SK-N-SH (cell line): ENCODE measurements at regions not wholly inside any gene's neighbourhood (a gene's known extent, or its start where the extent isn't known, plus 50 kb on each side); places are given as distances from the start of the nearest gene placed in this dataset.

Source experiments
- ELF1 ChIP-seq: IDR thresholded peaks from 2 replicates; pipeline ENCODE4 v1.4.0; 2012
- EZH2phosphoT487 ChIP-seq: fragments of 200-600 bp; sonication (generic); IDR thresholded peaks from 2 replicates; pipeline ENCODE4 v1.6.1; 2017; ENCODE audit warnings: low read depth, mixed run types, mild to moderate bottlenecking, antibody characterized with exemption, moderate library complexity, borderline replicate concordance
- POLR2AphosphoS5 ChIP-seq: IDR thresholded peaks from 2 replicates; pipeline ENCODE4 v1.6.1; 2012; ENCODE audit warnings: low read depth, low read length
- TF ChIP-seq, protein P1 (sequence below): fragments of 200-600 bp; sonication (generic); IDR thresholded peaks from 2 replicates; pipeline ENCODE4 v1.6.1; 2017; ENCODE audit warnings: antibody characterized with exemption, mild to moderate bottlenecking, moderate library complexity

DNA sequence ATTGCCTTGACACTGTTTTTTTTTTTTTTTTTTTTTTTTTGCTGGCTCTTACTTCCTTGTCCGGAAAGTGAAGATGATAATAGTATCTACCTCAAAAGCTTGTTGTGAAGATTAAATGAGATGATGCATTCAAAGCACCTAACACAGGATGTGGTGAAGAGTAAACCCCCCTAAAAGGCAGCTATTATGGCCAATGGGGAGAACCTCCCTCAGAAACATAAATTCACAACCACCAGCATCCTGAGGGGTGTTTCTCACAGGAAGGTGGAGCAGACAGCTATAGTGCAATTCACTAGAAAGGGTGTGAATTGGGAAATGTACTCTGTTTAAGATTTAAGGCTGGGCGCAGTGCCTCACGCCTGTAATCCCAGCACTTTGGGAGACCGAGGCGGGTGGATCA lies 85.4 kb upstream of the CRY1 start:
- TF ChIP-seq, protein P1, sequence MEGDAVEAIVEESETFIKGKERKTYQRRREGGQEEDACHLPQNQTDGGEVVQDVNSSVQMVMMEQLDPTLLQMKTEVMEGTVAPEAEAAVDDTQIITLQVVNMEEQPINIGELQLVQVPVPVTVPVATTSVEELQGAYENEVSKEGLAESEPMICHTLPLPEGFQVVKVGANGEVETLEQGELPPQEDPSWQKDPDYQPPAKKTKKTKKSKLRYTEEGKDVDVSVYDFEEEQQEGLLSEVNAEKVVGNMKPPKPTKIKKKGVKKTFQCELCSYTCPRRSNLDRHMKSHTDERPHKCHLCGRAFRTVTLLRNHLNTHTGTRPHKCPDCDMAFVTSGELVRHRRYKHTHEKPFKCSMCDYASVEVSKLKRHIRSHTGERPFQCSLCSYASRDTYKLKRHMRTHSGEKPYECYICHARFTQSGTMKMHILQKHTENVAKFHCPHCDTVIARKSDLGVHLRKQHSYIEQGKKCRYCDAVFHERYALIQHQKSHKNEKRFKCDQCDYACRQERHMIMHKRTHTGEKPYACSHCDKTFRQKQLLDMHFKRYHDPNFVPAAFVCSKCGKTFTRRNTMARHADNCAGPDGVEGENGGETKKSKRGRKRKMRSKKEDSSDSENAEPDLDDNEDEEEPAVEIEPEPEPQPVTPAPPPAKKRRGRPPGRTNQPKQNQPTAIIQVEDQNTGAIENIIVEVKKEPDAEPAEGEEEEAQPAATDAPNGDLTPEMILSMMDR: no peak
- TF ChIP-seq ELF1 (no peak), EZH2phosphoT487 (no peak), POLR2AphosphoS5 (no peak)
